Breast epithelium (tissue), 4 donors: ENCODE measurements at regions not wholly inside any gene's neighbourhood (a gene's known extent, or its start where the extent isn't known, plus 50 kb on each side); places are given as distances from the start of the nearest gene placed in this dataset.
A peak's percentile ranks its signal among the peaks of the same experiment; 100 is the strongest.

Source experiments
- DNase-seq, 2 donors: peaks; one replicate each; pipeline ENCODE4 v3.0.0-alpha.2; 2019; ENCODE audit warnings: low spot score in 2 of 2
- H3K27ac ChIP-seq, 2 donors: fragments of 200-600 bp; sonication (generic) in 1 of 2; one replicate each; pipeline ENCODE4 v1.5.1; 2016 to 2019; ENCODE audit warnings: mild to moderate bottlenecking in 1 of 2
- H3K27me3 ChIP-seq, 2 donors: fragments of 200-600 bp; sonication (generic) in 1 of 2; one replicate each; pipeline versions ENCODE4 v1.5.1 to v1.6.0; 2017 to 2019; ENCODE audit warnings: control low read depth in 1 of 2, mild to moderate bottlenecking in 1 of 2
- H3K36me3 ChIP-seq: fragments of 200-600 bp; one replicate; pipeline ENCODE4 v1.5.1; 2019
- H3K4me1 ChIP-seq, 2 donors: fragments of 200-600 bp; sonication (generic); one replicate each; pipeline ENCODE4 v1.5.1; 2016 to 2019; ENCODE audit warnings: control low read depth in 1 of 2
- H3K4me3 ChIP-seq, 3 donors: fragments of 200-600 bp; sonication (generic); 1 replicate in 2 of 3; 2 replicates in 1 of 3; pipeline ENCODE4 v1.5.1; 2016 to 2019; ENCODE audit warnings: mild to moderate bottlenecking in 3 of 3, moderate library complexity in 2 of 3
- H3K9me3 ChIP-seq, 2 donors: fragments of 200-600 bp; sonication (generic) in 1 of 2; one replicate each; pipeline ENCODE4 v1.5.1; 2016 to 2019; ENCODE audit warnings: control low read depth in 1 of 2
- POLR2A ChIP-seq: fragments of 450-650 bp; IDR thresholded peaks from one replicate; pipeline ENCODE4 v1.6.1; 2016; ENCODE audit warnings: antibody characterized with exemption, mild to moderate bottlenecking, moderate library complexity
- POLR2AphosphoS5 ChIP-seq, 3 donors: sonication (generic); formaldehyde crosslinking; IDR thresholded peaks; one replicate each; pipeline ENCODE4 v1.6.1; 2017; ENCODE audit warnings: antibody characterized with exemption in 3 of 3
- intact Hi-C: fragments of 100-400 bp; cut with DNase I; formaldehyde crosslinking; loops from one replicate; pipeline ENCODE4 v1.15.1; 2023; ENCODE audit warnings: low total_unique reads
- TF ChIP-seq, protein P1 (sequence below), 3 donors: fragments of 450-650 bp; IDR thresholded peaks; one replicate each; pipeline ENCODE4 v1.5.1; 2016 to 2017; ENCODE audit warnings: antibody characterized with exemption in 3 of 3, mild to moderate bottlenecking in 3 of 3, moderate library complexity in 3 of 3

DNA sequence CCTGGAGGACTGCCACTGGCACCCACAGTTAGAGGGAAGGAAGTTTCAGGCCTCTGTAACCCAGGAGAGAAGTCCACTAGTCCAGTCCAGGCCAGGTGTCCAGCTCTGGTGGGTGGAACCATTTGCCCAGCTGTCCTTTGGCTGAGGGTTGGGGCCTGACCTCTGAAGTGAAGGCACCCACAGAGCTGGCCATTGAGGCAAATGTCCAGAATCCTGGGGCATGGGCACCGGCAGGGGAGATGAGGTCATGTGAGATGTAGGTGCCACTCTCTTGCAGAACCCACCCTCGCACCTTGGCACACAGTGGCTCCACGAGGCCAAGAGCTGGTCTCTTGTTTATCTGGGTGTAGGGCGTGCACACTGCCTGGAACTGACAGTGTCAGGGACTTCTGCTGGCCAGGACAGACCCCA, 162.8 kb downstream of the SMAD6 start:
- no peaks in the 10 kb centered on the region for H3K36me3 ChIP-seq
- intact Hi-C loops = no loop called here
- no peak overlapping the region for H3K4me3 ChIP-seq
- H3K27ac ChIP-seq = no peak overlapping the region
- H3K4me1 ChIP-seq = no peaks in the 10 kb centered on the region
- no peak for TF ChIP-seq POLR2AphosphoS5 (IDR thresholded peaks at IDR 0.05)
- no peaks in the 10 kb centered on the region for H3K9me3 ChIP-seq
- H3K27me3 ChIP-seq = no peaks in the 10 kb centered on the region
- DNase-seq = peak in 1 of 2 donors; percentile 31

DNA sequence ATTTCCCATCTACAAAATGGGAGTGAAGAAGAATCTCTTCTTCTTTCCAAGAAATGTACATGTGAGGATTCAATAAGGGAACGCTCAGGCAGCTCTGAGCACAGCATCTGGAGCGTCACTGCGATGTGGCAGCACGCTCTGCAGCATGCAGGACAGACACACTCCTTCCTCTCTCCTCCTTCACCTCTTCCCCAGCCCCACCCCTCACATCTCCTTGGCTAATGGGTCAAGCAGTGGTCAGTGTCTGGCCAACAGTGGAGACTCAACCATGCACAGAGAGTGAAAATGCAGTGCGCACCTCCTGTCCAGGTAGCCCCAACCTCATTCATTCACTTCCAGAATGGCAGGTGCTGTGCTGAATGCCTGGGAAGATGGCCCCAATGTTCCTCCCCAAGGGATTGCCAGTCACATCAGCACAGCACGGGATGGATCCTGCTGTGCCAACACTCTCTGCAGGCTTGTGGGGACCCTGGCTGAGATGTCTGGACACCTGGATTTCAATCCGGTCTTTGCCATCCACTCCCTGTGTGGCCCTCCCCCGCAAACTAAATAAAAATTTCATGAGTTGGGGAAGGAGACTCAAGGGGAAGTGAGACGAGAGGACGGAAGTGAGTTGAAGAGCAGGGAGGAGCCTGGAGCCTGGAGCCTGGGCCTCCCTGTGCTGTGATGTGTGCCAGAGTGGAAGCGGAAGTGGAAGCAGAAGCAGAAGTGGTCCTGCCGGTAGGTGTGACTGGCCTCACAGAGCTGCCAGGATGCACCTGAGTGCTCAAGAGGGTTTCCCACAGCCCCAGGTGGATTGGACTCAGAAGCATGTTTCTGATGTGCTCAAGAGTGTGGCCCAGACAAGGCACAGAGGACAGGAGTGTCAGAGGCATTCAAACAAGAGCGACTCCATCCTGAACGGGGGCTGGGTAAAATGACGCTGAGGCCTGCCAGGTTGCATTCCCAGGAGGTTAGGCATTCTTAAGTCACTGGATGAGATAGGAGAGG, 163.9 kb downstream of the SMAD6 start:
- intact Hi-C loops = no loop called here
- TF ChIP-seq POLR2AphosphoS5 (IDR thresholded peaks at IDR 0.05) (no peak), POLR2A (no peak)
- TF ChIP-seq, protein P1, sequence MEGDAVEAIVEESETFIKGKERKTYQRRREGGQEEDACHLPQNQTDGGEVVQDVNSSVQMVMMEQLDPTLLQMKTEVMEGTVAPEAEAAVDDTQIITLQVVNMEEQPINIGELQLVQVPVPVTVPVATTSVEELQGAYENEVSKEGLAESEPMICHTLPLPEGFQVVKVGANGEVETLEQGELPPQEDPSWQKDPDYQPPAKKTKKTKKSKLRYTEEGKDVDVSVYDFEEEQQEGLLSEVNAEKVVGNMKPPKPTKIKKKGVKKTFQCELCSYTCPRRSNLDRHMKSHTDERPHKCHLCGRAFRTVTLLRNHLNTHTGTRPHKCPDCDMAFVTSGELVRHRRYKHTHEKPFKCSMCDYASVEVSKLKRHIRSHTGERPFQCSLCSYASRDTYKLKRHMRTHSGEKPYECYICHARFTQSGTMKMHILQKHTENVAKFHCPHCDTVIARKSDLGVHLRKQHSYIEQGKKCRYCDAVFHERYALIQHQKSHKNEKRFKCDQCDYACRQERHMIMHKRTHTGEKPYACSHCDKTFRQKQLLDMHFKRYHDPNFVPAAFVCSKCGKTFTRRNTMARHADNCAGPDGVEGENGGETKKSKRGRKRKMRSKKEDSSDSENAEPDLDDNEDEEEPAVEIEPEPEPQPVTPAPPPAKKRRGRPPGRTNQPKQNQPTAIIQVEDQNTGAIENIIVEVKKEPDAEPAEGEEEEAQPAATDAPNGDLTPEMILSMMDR (IDR thresholded peaks at IDR 0.05) = no peak
- H3K4me3 ChIP-seq = no peak overlapping the region
- no peak overlapping the region for H3K27ac ChIP-seq
- no peaks in the 10 kb centered on the region for H3K27me3 ChIP-seq
- no peaks in the 10 kb centered on the region for H3K36me3 ChIP-seq
- DNase-seq = peak in 1 of 2 donors; percentile 19
- H3K9me3 ChIP-seq = no peaks in the 10 kb centered on the region
- H3K4me1 ChIP-seq = no peaks in the 10 kb centered on the region

DNA sequence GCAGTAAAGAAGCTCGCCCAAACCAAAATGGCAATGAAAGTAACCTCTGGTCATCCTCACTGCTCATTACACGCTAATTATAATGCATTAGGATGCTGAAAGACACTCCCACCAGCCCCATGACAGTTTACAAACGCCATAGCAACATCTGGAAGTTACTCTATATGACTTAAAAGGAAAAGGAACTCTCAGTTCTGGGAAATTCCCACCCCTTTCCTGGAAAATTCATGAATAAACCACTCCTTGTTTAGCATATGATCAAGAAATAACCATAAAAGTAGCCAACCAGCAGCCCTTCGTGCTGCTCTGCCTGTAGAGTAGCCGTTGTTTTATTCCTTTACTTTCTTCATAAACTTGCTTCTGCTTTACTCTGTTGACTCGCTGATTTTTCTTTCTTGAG, 164.6 kb downstream of the SMAD6 start:
- H3K4me3 ChIP-seq = no peak overlapping the region
- intact Hi-C loops = no loop called here

DNA sequence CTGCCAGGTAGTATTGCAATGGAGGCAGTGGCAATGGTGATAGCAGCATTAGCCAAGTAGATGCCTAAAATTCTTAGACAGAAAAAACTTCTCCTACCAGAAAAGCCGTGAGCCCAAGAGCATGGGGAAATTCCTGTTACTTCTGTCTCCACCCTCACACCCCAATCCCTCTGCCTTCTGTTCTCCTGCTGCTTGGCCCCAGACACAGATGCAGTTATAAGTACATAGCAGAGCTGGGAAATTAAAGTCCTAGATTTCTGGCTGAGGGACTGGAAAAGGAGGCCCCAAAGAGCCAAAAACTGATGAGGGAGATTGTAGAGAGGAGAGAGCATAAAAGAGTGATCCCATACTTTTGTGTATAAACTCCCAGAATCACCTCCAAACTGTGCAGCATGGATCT, 166.9 kb downstream of the SMAD6 start:
- no peak for DNase-seq

More for the DNA sequence above, 164.6 kb downstream of the SMAD6 start:
- no peaks in the 10 kb centered on the region for H3K4me1 ChIP-seq
- no peaks in the 10 kb centered on the region for H3K27me3 ChIP-seq
- TF ChIP-seq, protein P1 (IDR thresholded peaks at IDR 0.05) = no peak
- TF ChIP-seq POLR2AphosphoS5 (IDR thresholded peaks at IDR 0.05) = no peak
- no peak for TF ChIP-seq POLR2A
- H3K27ac ChIP-seq = no peak overlapping the region
- H3K36me3 ChIP-seq = no peaks in the 10 kb centered on the region
- no peak for DNase-seq
- H3K9me3 ChIP-seq = no peaks in the 10 kb centered on the region

DNA sequence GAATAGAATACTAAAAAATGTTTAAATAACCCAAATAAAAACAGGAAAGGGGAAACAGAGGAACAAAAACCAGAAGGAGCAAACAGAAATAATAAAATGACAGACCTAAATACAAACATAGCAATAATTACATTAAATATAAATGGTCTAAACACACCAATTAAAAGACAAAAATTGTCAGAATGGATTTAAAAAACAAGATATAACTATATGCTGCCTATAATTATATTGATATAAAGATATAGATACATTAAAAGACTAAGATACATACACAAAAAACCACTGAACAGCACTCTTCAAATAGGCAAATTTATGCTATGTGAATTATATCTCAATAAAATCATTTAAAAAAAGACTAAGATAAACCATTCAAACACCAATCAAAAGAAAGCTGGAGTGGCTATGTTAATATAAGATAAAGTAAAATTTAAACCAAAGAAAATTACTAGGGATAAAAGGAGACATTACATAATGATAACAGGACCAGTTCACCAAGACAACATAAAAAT, 168.9 kb downstream of the SMAD6 start:
- Histone ChIP-seq H3K27ac (no peak overlapping the region), H3K27me3 (no peaks in the 10 kb centered on the region), H3K36me3 (no peaks in the 10 kb centered on the region), H3K9me3 (no peaks in the 10 kb centered on the region), H3K4me3 (no peak overlapping the region), H3K4me1 (no peaks in the 10 kb centered on the region)
- TF ChIP-seq POLR2A (no peak), POLR2AphosphoS5 (IDR thresholded peaks at IDR 0.05) (no peak)
- TF ChIP-seq, protein P1 (IDR thresholded peaks at IDR 0.05) = no peak
- intact Hi-C loops = no loop called here
- DNase-seq = no peak

More for the DNA sequence above, 166.9 kb downstream of the SMAD6 start:
- no peaks in the 10 kb centered on the region for H3K36me3 ChIP-seq
- H3K9me3 ChIP-seq = no peaks in the 10 kb centered on the region
- no peaks in the 10 kb centered on the region for H3K4me1 ChIP-seq
- intact Hi-C loops = no loop called here
- TF ChIP-seq POLR2AphosphoS5 (IDR thresholded peaks at IDR 0.05) = no peak
- no peak for TF ChIP-seq POLR2A
- TF ChIP-seq, protein P1 (IDR thresholded peaks at IDR 0.05) = no peak
- no peak overlapping the region for H3K4me3 ChIP-seq
- H3K27ac ChIP-seq = no peak overlapping the region
- H3K27me3 ChIP-seq = no peaks in the 10 kb centered on the region
